AG09319 (cell line): ENCODE measurements at regions not wholly inside any gene's neighbourhood (a gene's known extent, or its start where the extent isn't known, plus 50 kb on each side); places are given as distances from the start of the nearest gene placed in this dataset.
"Not testable (repeated sequence)": the region's sequence is repeated elsewhere in the genome, so short reads cannot be mapped to it uniquely, and the experiment has no call there.

ENCODE experiments used
- DNase-seq: peaks from one replicate; pipeline ENCODE4 v3.0.0-alpha.2; 2010; ENCODE audit warnings: low read depth; ENCODE audit errors: extremely low read depth
- TF ChIP-seq, protein P1 (sequence below): IDR thresholded peaks from 2 replicates; pipeline ENCODE4 v1.5.1; 2011; ENCODE audit warnings: low read depth, mild to moderate bottlenecking, inconsistent platforms, low read length, moderate library complexity

DNA sequence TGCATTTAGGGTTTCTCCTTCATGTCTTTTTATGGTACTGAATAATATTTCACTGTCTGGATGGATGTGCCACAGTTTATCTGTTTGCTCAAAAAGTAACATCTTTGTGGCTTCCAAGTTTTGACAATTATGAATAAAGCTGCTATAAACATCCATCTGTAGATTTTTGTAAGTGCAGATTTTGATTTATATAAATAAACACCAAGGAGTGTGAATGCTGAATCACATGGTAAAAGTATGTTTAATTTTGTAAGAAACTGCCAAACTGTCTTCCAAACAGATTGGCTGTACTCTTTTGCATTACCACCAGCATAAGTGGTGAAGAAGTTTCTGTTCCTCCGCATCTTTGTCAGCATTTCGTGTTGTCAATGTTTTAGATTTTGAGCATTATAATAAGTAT is 158.7 kb upstream of the GIMD1 start:
- TF ChIP-seq, protein P1, sequence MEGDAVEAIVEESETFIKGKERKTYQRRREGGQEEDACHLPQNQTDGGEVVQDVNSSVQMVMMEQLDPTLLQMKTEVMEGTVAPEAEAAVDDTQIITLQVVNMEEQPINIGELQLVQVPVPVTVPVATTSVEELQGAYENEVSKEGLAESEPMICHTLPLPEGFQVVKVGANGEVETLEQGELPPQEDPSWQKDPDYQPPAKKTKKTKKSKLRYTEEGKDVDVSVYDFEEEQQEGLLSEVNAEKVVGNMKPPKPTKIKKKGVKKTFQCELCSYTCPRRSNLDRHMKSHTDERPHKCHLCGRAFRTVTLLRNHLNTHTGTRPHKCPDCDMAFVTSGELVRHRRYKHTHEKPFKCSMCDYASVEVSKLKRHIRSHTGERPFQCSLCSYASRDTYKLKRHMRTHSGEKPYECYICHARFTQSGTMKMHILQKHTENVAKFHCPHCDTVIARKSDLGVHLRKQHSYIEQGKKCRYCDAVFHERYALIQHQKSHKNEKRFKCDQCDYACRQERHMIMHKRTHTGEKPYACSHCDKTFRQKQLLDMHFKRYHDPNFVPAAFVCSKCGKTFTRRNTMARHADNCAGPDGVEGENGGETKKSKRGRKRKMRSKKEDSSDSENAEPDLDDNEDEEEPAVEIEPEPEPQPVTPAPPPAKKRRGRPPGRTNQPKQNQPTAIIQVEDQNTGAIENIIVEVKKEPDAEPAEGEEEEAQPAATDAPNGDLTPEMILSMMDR, result no peak
- no peak for DNase-seq

DNA sequence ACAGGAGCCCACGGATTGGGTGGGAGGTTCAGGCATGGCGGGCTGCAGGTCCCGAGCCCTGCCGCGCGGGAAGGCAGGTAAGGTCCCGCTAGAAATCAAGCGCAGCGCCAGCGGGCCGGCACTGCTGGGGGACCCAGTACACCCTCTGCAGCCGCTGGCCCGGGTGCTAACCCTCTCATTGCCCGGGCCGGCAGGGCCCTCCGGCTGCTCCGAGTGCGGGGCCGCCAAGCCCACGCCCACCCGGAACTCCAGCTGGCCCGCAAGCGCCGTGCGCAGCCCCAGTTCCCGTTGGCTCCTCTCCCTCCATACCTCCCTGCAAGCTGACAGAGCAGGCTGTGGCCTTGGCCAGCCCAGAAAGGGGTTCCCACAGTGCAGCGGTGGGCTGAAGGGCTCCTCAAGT is 156.8 kb upstream of the GIMD1 start:
- not testable (repeated sequence) for DNase-seq

- not testable (repeated sequence) for DNase-seq
Measured at GRCh38 chr4:106524772-106525171, 156.2 kb upstream of the GIMD1 start.

DNA sequence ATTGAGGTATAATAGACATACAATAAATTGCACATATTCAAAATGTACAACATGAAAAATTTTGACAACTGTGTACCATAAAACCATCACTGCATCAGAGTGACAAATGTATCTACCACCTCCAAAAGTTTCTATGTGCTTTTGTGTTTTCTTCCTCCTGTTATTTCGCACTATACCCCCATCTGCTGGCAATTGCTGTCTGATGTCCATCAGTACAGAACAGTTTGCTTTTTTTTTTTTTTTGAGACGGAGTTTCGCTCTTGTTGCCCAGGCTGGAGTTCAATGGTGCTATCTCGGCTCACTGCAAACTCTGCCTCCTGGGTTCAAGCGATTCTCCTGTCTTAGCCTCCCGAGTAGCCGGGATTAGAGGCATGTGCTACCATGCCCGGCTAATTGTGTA is 154.3 kb upstream of the GIMD1 start:
- TF ChIP-seq, protein P1, result peak; percentile 18
- DNase-seq, result no peak

DNA sequence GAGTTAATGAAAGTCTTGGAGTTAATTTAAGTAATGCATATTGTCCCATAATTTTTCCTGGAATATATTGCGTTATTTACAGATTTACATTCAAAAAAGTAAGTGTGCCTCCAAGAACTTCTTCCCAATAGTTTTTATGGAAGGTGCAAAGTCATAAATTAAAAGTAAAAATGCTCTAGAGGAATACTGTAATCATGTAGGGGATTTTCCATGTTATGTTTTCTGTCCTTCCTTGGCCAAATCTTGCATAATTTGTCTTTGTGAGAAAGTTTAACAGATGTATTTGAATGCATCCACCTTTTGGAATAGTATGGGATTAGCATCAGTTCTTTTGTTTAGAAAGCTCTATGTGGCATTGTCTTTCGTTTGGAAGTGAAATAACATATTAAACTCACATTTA is 144.1 kb upstream of the GIMD1 start:
- TF ChIP-seq, protein P1, result no peak
- DNase-seq, result no peak

DNA sequence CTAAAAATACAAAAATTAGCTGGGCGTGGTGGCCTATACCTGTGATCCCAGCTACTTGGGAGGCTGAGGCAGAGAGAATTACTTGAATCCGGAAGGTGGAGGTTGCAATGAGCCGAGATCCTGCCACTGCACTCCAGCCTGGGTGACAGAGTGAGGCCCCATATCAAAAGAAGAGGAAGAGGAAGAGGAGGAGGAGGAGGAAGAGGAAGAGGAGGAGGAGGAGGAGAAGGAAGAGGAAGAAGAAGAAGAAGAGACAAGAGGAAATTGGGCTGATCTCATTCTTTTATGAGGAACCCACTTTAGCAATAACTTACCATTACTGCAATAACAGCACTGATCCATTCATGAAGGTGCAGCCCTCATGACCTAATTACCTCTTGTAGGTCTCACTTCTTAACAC is 138.9 kb upstream of the GIMD1 start:
- DNase-seq, result no peak
- TF ChIP-seq, protein P1, result no peak

GRCh38 chr4:106503116-106504050 is 134.8 kb upstream of the GIMD1 start:
- no peak for DNase-seq
- TF ChIP-seq, protein P1, result no peak

DNA sequence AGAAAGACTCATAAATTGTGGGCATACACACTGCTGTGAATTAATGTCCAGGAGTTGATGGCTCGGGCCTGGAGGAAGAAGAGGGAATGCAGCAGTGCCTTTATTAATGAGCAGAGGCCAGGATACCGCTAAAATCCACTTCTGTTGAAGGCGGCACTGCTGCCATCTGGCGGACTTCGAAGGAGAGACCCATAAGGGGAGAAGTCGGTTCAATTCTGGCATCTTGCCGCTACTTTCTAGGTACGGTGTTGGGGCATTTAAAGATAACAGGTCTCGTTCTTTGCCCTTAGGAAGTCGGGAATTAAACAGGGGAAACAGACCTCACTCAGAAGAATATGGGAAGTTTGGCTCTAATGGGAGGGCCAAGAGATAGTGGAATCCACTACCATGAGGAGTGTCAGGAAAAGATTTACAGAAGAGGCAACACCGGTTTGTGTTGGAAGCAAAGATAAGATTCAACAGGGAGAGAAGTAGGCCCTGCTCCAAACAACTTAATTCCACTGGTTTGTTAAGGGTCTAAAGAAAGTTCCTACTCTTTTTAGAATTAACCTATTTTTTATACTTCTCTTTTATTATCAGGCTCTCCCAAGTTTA is 133.6 kb upstream of the GIMD1 start:
- TF ChIP-seq, protein P1, result peak; percentile 35
- no peak for DNase-seq
